ENCODE measurements at regions not wholly inside any gene's neighbourhood (a gene's known extent, or its start where the extent isn't known, plus 50 kb on each side); places are given as distances from the start of the nearest gene placed in this dataset.

GRCh38 chr4:83855044-83855443, 319.1 kb downstream of the GPAT3 start:
- peak overlapping the region; percentile 72 for H3K27ac Mint-ChIP-seq (ENCODE audit: unreplicated experiment)
- TF ChIP-seq, protein P1, sequence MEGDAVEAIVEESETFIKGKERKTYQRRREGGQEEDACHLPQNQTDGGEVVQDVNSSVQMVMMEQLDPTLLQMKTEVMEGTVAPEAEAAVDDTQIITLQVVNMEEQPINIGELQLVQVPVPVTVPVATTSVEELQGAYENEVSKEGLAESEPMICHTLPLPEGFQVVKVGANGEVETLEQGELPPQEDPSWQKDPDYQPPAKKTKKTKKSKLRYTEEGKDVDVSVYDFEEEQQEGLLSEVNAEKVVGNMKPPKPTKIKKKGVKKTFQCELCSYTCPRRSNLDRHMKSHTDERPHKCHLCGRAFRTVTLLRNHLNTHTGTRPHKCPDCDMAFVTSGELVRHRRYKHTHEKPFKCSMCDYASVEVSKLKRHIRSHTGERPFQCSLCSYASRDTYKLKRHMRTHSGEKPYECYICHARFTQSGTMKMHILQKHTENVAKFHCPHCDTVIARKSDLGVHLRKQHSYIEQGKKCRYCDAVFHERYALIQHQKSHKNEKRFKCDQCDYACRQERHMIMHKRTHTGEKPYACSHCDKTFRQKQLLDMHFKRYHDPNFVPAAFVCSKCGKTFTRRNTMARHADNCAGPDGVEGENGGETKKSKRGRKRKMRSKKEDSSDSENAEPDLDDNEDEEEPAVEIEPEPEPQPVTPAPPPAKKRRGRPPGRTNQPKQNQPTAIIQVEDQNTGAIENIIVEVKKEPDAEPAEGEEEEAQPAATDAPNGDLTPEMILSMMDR (IDR thresholded peaks at IDR 0.05): no peak
- H3K27me3 Mint-ChIP-seq (ENCODE audit: low read depth): no peaks in the 10 kb centered on the region
- no peak overlapping the region for H3K4me3 Mint-ChIP-seq (ENCODE audit: unreplicated experiment)
- peaks cover 54% of the 10 kb centered on the region for H3K4me1 Mint-ChIP-seq (ENCODE audit: low read depth)
- no peaks in the 10 kb centered on the region for H3K9me3 Mint-ChIP-seq (ENCODE audit: low read depth)
- no peak for DNase-seq (ENCODE audit: low spot score)
- H3K36me3 Mint-ChIP-seq (ENCODE audit: low read depth): no peaks in the 10 kb centered on the region

- Mint-ChIP-seq H3K36me3 (ENCODE audit: low read depth) (no peaks in the 10 kb centered on the region), H3K4me3 (ENCODE audit: unreplicated experiment) (no peak overlapping the region), H3K9me3 (ENCODE audit: low read depth) (no peaks in the 10 kb centered on the region), H3K27me3 (ENCODE audit: low read depth) (no peaks in the 10 kb centered on the region), H3K27ac (ENCODE audit: unreplicated experiment) (peak overlapping the region; percentile 77), H3K4me1 (ENCODE audit: low read depth) (peaks cover 49% of the 10 kb centered on the region)
- TF ChIP-seq, protein P1 (IDR thresholded peaks at IDR 0.05): no peak
- DNase-seq (ENCODE audit: low spot score): no peak
Observed at GRCh38 chr4:83852085-83852451, 316.2 kb downstream of the GPAT3 start.

GRCh38 chr4:83851261-83852084, 315.6 kb downstream of the GPAT3 start:
- H3K9me3 Mint-ChIP-seq (ENCODE audit: low read depth): no peaks in the 10 kb centered on the region
- H3K4me3 Mint-ChIP-seq (ENCODE audit: unreplicated experiment): no peak overlapping the region
- DNase-seq (ENCODE audit: low spot score): no peak
- TF ChIP-seq, protein P1 (IDR thresholded peaks at IDR 0.05): no peak
- peak overlapping the region; percentile 77 for H3K27ac Mint-ChIP-seq (ENCODE audit: unreplicated experiment)
- H3K4me1 Mint-ChIP-seq (ENCODE audit: low read depth): peaks cover 48% of the 10 kb centered on the region
- H3K27me3 Mint-ChIP-seq (ENCODE audit: low read depth): no peaks in the 10 kb centered on the region
- no peaks in the 10 kb centered on the region for H3K36me3 Mint-ChIP-seq (ENCODE audit: low read depth)

DNA sequence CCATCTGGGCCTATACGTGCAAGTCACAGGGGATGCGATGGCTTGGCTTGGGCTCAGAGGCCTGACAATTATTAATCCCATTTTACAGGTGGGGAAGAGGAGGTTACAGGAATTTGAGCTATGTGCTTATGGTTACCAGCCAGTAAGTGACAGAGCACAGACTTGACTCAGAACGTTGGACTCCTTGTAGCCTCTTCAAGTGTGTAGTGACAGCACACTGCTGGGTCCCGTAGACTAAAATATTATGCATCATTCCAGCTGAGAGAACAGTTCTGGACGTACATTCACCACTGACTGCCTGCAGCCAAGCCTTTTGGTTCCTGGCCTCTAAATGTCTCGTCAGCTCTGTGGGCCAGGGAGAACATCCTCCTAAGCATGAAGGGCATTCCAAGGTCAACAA, 314.5 kb downstream of the GPAT3 start:
- Mint-ChIP-seq H3K27me3 (ENCODE audit: low read depth) (no peaks in the 10 kb centered on the region), H3K9me3 (ENCODE audit: low read depth) (no peaks in the 10 kb centered on the region), H3K4me3 (ENCODE audit: unreplicated experiment) (no peak overlapping the region), H3K27ac (ENCODE audit: unreplicated experiment) (no peak overlapping the region), H3K36me3 (ENCODE audit: low read depth) (no peaks in the 10 kb centered on the region), H3K4me1 (ENCODE audit: low read depth) (peaks cover 43% of the 10 kb centered on the region)
- DNase-seq (ENCODE audit: low spot score): no peak
- TF ChIP-seq, protein P1 (IDR thresholded peaks at IDR 0.05): no peak

- no peaks in the 10 kb centered on the region for H3K27me3 Mint-ChIP-seq (ENCODE audit: low read depth)
- DNase-seq (ENCODE audit: low spot score): no peak
- no peaks in the 10 kb centered on the region for H3K9me3 Mint-ChIP-seq (ENCODE audit: low read depth)
- TF ChIP-seq, protein P1 (IDR thresholded peaks at IDR 0.05): no peak
- no peaks in the 10 kb centered on the region for H3K36me3 Mint-ChIP-seq (ENCODE audit: low read depth)
- H3K27ac Mint-ChIP-seq (ENCODE audit: unreplicated experiment): no peak overlapping the region
- H3K4me3 Mint-ChIP-seq (ENCODE audit: unreplicated experiment): no peak overlapping the region
- H3K4me1 Mint-ChIP-seq (ENCODE audit: low read depth): peaks cover 10% of the 10 kb centered on the region
Observed at GRCh38 chr4:83846193-83846830, 310.4 kb downstream of the GPAT3 start.

Measured in chondrocyte (in vitro differentiated cells).